SK-N-SH (cell line): ENCODE measurements at regions not wholly inside any gene's neighbourhood (a gene's known extent, or its start where the extent isn't known, plus 50 kb on each side); places are given as distances from the start of the nearest gene placed in this dataset.

ENCODE experiments used
- CTCF ChIA-PET: fragments of 300-600, 350-600 bp; formaldehyde crosslinking; extraction: SDS; loops from one replicate; lab custom pipeline; 2021; lab: Yijun Ruan, JAX
- POLR2A ChIA-PET: fragments of 350-600 bp; sonication (Branson Sonifier 250); formaldehyde crosslinking; extraction: SDS; loops from one replicate; lab custom pipeline; 2020; ENCODE audit warnings: antibody characterized with exemption, inconsistent platforms; lab: Yijun Ruan, JAX
- DNase-seq: peaks from one replicate; pipeline ENCODE4 v3.0.0; 2012
- H2AFZ ChIP-seq: fragments of 200-600 bp; sonication (generic); 2 replicates; pipeline ENCODE4 v1.8.1; 2016; ENCODE audit warnings: antibody characterized with exemption, mild to moderate bottlenecking, low read depth
- H3F3A ChIP-seq: fragments of 200-600 bp; sonication (generic); replicated peaks from 2 replicates; pipeline ENCODE3; 2016; ENCODE audit warnings: antibody characterized with exemption, mild to moderate bottlenecking; ENCODE audit not compliant: insufficient read depth
- H3K27ac ChIP-seq, 2 experiments: fragments of 200-500 bp in 1 of 2; fragments of 200-600 bp in 1 of 2; sonication (Bioruptor generic) in 1 of 2; sonication (generic), shearing (Covaris generic) in 1 of 2; 2 replicates each; pipeline versions ENCODE4 v1.5.1 to v1.6.1; 2014 to 2016; ENCODE audit warnings: low read depth in 2 of 2, inconsistent platforms in 1 of 2, low read length in 1 of 2, mild to moderate bottlenecking in 1 of 2, mixed read lengths in 1 of 2
- H3K27me3 ChIP-seq: fragments of 200-600 bp; sonication (generic), shearing (Covaris generic); 2 replicates; pipeline ENCODE4 v1.6.1; 2016; ENCODE audit warnings: mixed run types; ENCODE audit not compliant: insufficient read depth
- H3K36me3 ChIP-seq, 2 experiments: fragments of 200-500 bp in 1 of 2; fragments of 200-600 bp in 1 of 2; sonication (Bioruptor generic) in 1 of 2; sonication (generic) in 1 of 2; replicated peaks in 1 of 2; 2 replicates each; pipeline versions ENCODE3 to v1.5.1; 2014 to 2016; ENCODE audit warnings: low read length in 1 of 2, mild to moderate bottlenecking in 1 of 2; ENCODE audit not compliant: insufficient read depth in 2 of 2, control insufficient read depth in 1 of 2
- H3K4me1 ChIP-seq, 2 experiments: fragments of 200-500 bp in 1 of 2; fragments of 200-600 bp in 1 of 2; sonication (Bioruptor generic) in 1 of 2; sonication (generic), shearing (Covaris generic) in 1 of 2; 2 replicates each; pipeline versions ENCODE4 v1.5.1 to v1.6.1; 2014 to 2016; ENCODE audit warnings: low read depth in 1 of 2, low read length in 1 of 2, mixed run types in 1 of 2; ENCODE audit not compliant: insufficient read depth in 2 of 2, control insufficient read depth in 1 of 2
- H3K4me2 ChIP-seq: fragments of 200-600 bp; sonication (generic), shearing (Covaris generic); 2 replicates; pipeline ENCODE4 v1.6.1; 2017; ENCODE audit warnings: mixed run types
- H3K4me3 ChIP-seq, 2 experiments: fragments of 200-500 bp in 1 of 2; fragments of 200-600 bp in 1 of 2; sonication (Bioruptor generic) in 1 of 2; sonication (generic), shearing (Covaris generic) in 1 of 2; 2 replicates each; pipeline versions ENCODE4 v1.5.1 to v1.8.1; 2014 to 2016; ENCODE audit warnings: low read depth in 2 of 2, inconsistent platforms in 1 of 2, low read length in 1 of 2, mild to moderate bottlenecking in 1 of 2, mixed read lengths in 1 of 2, moderate library complexity in 1 of 2
- H3K79me2 ChIP-seq: fragments of 200-600 bp; sonication (generic); 2 replicates; pipeline ENCODE4 v1.8.1; 2017; ENCODE audit warnings: mild to moderate bottlenecking; ENCODE audit not compliant: insufficient read depth
- H3K9ac ChIP-seq: fragments of 200-600 bp; sonication (generic); 2 replicates; pipeline ENCODE4 v1.6.1; 2017; ENCODE audit warnings: mixed run types
- H3K9me2 ChIP-seq: fragments of 200-600 bp; sonication (generic); 2 replicates; pipeline ENCODE4 v1.6.1; 2017; ENCODE audit warnings: mixed run types
- H3K9me3 ChIP-seq: fragments of 200-600 bp; sonication (generic); 2 replicates; pipeline ENCODE4 v1.6.1; 2017; ENCODE audit warnings: mixed run types, mild to moderate bottlenecking, moderate library complexity
- H4K20me1 ChIP-seq: fragments of 200-600 bp; sonication (generic); 2 replicates; pipeline ENCODE4 v1.6.1; 2017; ENCODE audit warnings: mild to moderate bottlenecking, mixed run types; ENCODE audit not compliant: insufficient read depth
- CHD2 ChIP-seq: fragments of 150-350 bp; IDR thresholded peaks from 2 replicates; pipeline ENCODE4 v1.6.1; 2018; ENCODE audit warnings: low read length; ENCODE audit not compliant: partially characterized antibody
- EP300 ChIP-seq, 2 experiments: IDR thresholded peaks; 2 replicates each; pipeline versions ENCODE4 v1.4.0 to v1.6.1; 2012; ENCODE audit warnings: borderline replicate concordance in 1 of 2, low read depth in 1 of 2, low read length in 1 of 2
- EZH2phosphoT487 ChIP-seq: fragments of 200-600 bp; sonication (generic); IDR thresholded peaks from 2 replicates; pipeline ENCODE4 v1.6.1; 2017; ENCODE audit warnings: low read depth, mixed run types, mild to moderate bottlenecking, antibody characterized with exemption, moderate library complexity, borderline replicate concordance
- FOXM1 ChIP-seq: IDR thresholded peaks from 2 replicates; pipeline ENCODE4 v1.4.0; 2012; ENCODE audit warnings: low read depth, mild to moderate bottlenecking
- GABPA ChIP-seq: IDR thresholded peaks from 2 replicates; pipeline ENCODE4 v1.4.0; 2012; ENCODE audit warnings: low read depth, mild to moderate bottlenecking
- GATA2 ChIP-seq: sonication (generic); formaldehyde crosslinking; IDR thresholded peaks from 2 replicates; pipeline ENCODE4 v1.5.0; 2020; ENCODE audit warnings: mild to moderate bottlenecking, missing genetic modification reagents
- JUND ChIP-seq: IDR thresholded peaks from 2 replicates; pipeline ENCODE4 v1.4.0; 2012
- MAX ChIP-seq: IDR thresholded peaks from 2 replicates; pipeline ENCODE4 v1.4.0; 2012; ENCODE audit warnings: low read depth
- MEF2A ChIP-seq: IDR thresholded peaks from 2 replicates; pipeline ENCODE4 v1.4.0; 2012; ENCODE audit warnings: low read depth, borderline replicate concordance
- NFIC ChIP-seq: IDR thresholded peaks from 2 replicates; pipeline ENCODE4 v1.4.0; 2012; ENCODE audit warnings: borderline replicate concordance
- NRF1 ChIP-seq: IDR thresholded peaks from 2 replicates; pipeline ENCODE4 v1.6.1; 2012; ENCODE audit warnings: low read depth, mild to moderate bottlenecking, low read length
- POLR2AphosphoS5 ChIP-seq: IDR thresholded peaks from 2 replicates; pipeline ENCODE4 v1.6.1; 2012; ENCODE audit warnings: low read depth, low read length
- RCOR1 ChIP-seq: fragments of 150-350 bp; IDR thresholded peaks from 2 replicates; pipeline ENCODE4 v1.6.1; 2017; ENCODE audit warnings: antibody characterized with exemption, low read length
- RFX5 ChIP-seq: IDR thresholded peaks from 2 replicates; pipeline ENCODE4 v1.6.1; 2012; ENCODE audit warnings: mild to moderate bottlenecking, improper control_type of control experiment, low read length
- RXRA ChIP-seq: IDR thresholded peaks from 2 replicates; pipeline ENCODE4 v1.4.0; 2012; ENCODE audit warnings: low read depth, mild to moderate bottlenecking, borderline replicate concordance
- TEAD4 ChIP-seq: IDR thresholded peaks from 2 replicates; pipeline ENCODE4 v1.4.0; 2012; ENCODE audit warnings: mild to moderate bottlenecking, borderline replicate concordance; ENCODE audit not compliant: insufficient read depth
- USF1 ChIP-seq: IDR thresholded peaks from 2 replicates; pipeline ENCODE4 v1.4.0; 2012; ENCODE audit warnings: low read depth, borderline replicate concordance
- ZBTB33 ChIP-seq: IDR thresholded peaks from 2 replicates; pipeline ENCODE4 v1.4.0; 2012; ENCODE audit warnings: low read depth, borderline replicate concordance
- WGBS: methylation state at CpG from one replicate; pipeline ENCODE4 v1.1.6; 2017; ENCODE audit warnings: low lambda C conversion rate; 5-methylcytosine and 5-hydroxymethylcytosine counted together

- no peaks in the 10 kb centered on the region for H3K79me2 ChIP-seq
- 75% methylated on average over 6 of the region's 6 CpGs for WGBS
- no peaks in the 10 kb centered on the region for H3F3A ChIP-seq
- no peaks in the 10 kb centered on the region for H3K9me2 ChIP-seq
- H4K20me1 ChIP-seq: no peaks in the 10 kb centered on the region
- no peak overlapping the region for H2AFZ ChIP-seq
- POLR2A ChIA-PET: no interaction called here
- H3K9ac ChIP-seq: no peak overlapping the region
- no peaks in the 10 kb centered on the region for H3K9me3 ChIP-seq
- H3K27me3 ChIP-seq: no peaks in the 10 kb centered on the region
- no peak overlapping the region for H3K4me2 ChIP-seq
- no peak for DNase-seq
- TF ChIP-seq RFX5 (no peak), USF1 (no peak), NFIC (no peak), GATA2 (CRISPR knock-in tag) (no peak), FOXM1 (no peak), CHD2 (no peak), MAX (no peak), MEF2A (no peak), EZH2phosphoT487 (no peak)
- TF ChIP-seq, all 33 proteins: peak for 0
- Histone ChIP-seq H3K4me1 (peaks cover 0 to 17% of the 10 kb centered on the region in 2 experiments; a peak in 2 of 4 replicates), H3K27ac (no peak overlapping the region), H3K36me3 (no peaks in the 10 kb centered on the region), H3K4me3 (no peak overlapping the region)
- CTCF ChIA-PET: no interaction called here
Measured at GRCh38 chr1:216814576-216815259, 91.5 kb upstream of the ESRRG start.

- DNase-seq: no peak
- H3K4me2 ChIP-seq: no peak overlapping the region
- H3K9ac ChIP-seq: no peak overlapping the region
- H3F3A ChIP-seq: no peaks in the 10 kb centered on the region
- H4K20me1 ChIP-seq: no peaks in the 10 kb centered on the region
- peaks cover 0 to 17% of the 10 kb centered on the region in 2 experiments; a peak in 2 of 4 replicates for H3K4me1 ChIP-seq
- no peak overlapping the region for H3K4me3 ChIP-seq
- WGBS: 3% methylated on average over 3 of the region's 4 CpGs
- H3K9me3 ChIP-seq: no peaks in the 10 kb centered on the region
- no peak overlapping the region for H2AFZ ChIP-seq
- H3K27ac ChIP-seq: no peak overlapping the region; a peak in 1 of 4 replicates
- POLR2A ChIA-PET: no interaction called here
- H3K79me2 ChIP-seq: no peaks in the 10 kb centered on the region
- TF ChIP-seq EZH2phosphoT487: no peak
- TF ChIP-seq EP300 (IDR thresholded peaks at IDR 0.05; ENCODE audit: borderline replicate concordance in 1 of 2, low read depth in 1 of 2, low read length in 1 of 2): peak in 1 of 2 experiments; percentile 22; a peak in 1 of 4 replicates
- no peaks in the 10 kb centered on the region for H3K9me2 ChIP-seq
- CTCF ChIA-PET: no interaction called here
- H3K36me3 ChIP-seq: no peaks in the 10 kb centered on the region
- H3K27me3 ChIP-seq: no peaks in the 10 kb centered on the region
Measured at GRCh38 chr1:216812966-216813365, 89.7 kb upstream of the ESRRG start.

GRCh38 chr1:216809649-216810048, 86.4 kb upstream of the ESRRG start:
- no peaks in the 10 kb centered on the region for H4K20me1 ChIP-seq
- POLR2A ChIA-PET: no interaction called here
- H3K4me3 ChIP-seq: no peak overlapping the region
- H3K79me2 ChIP-seq: no peaks in the 10 kb centered on the region
- CTCF ChIA-PET: no interaction called here
- H3K27me3 ChIP-seq: no peaks in the 10 kb centered on the region
- no peaks in the 10 kb centered on the region for H3K36me3 ChIP-seq
- no peaks in the 10 kb centered on the region for H3K9me2 ChIP-seq
- peaks cover 0 to 10% of the 10 kb centered on the region in 2 experiments; a peak in 2 of 4 replicates for H3K4me1 ChIP-seq
- no peak overlapping the region for H3K9ac ChIP-seq
- no peaks in the 10 kb centered on the region for H3K9me3 ChIP-seq
- no peak for DNase-seq
- 53% methylated on average over 5 of the region's 5 CpGs for WGBS
- no peak overlapping the region for H3K4me2 ChIP-seq
- no peak overlapping the region for H3K27ac ChIP-seq
- no peaks in the 10 kb centered on the region for H3F3A ChIP-seq
- H2AFZ ChIP-seq: no peak overlapping the region
- no peak for TF ChIP-seq NRF1
- no peak for TF ChIP-seq RCOR1
- TF ChIP-seq MAX: no peak
- no peak for TF ChIP-seq POLR2AphosphoS5
- no peak for TF ChIP-seq JUND
- no peak for TF ChIP-seq ZBTB33
- TF ChIP-seq GABPA: no peak
- no peak for TF ChIP-seq TEAD4
- TF ChIP-seq RXRA: no peak
- no peak for TF ChIP-seq GATA2 (CRISPR knock-in tag)
